Stimulated activated CD4-positive, alpha-beta T cell treated with anti-CD3 and anti-CD28 coated beads, Interleukin-4, amount 100 ng/mL, for 48 hours (primary cell): ENCODE measurements at regions not wholly inside any gene's neighbourhood (a gene's known extent, or its start where the extent isn't known, plus 50 kb on each side); places are given as distances from the start of the nearest gene placed in this dataset.

Source experiments
- DNase-seq, 2 donors: peaks; one replicate each; pipeline ENCODE4 v3.0.0-alpha.2; 2020; ENCODE audit warnings: low read depth in 2 of 2

DNA sequence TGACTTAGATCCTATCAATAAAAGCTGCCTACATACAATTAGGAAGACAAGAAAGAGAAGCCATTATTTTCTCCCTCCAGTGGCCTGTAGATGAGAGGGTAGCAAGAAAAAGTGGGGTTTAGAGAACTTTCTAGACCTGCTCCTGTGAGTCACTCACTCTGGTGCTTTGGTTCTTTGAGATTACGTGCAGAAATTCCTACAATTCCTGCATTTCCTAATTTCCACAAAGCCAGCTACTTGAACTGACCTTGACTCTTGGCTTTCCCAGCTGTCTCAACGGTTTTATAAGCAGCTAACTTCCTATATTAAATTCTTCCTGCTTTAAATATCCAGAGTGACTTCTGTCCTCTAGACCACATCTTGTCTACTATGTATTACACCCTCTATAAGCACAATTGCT, 899.5 kb upstream of the KLHL29 start:
- no peak for DNase-seq

- no peak for DNase-seq
Observed at GRCh38 chr2:22486343-22486742, 898.6 kb upstream of the KLHL29 start.

GRCh38 chr2:22487036-22487435, 897.9 kb upstream of the KLHL29 start:
- no peak for DNase-seq

DNA sequence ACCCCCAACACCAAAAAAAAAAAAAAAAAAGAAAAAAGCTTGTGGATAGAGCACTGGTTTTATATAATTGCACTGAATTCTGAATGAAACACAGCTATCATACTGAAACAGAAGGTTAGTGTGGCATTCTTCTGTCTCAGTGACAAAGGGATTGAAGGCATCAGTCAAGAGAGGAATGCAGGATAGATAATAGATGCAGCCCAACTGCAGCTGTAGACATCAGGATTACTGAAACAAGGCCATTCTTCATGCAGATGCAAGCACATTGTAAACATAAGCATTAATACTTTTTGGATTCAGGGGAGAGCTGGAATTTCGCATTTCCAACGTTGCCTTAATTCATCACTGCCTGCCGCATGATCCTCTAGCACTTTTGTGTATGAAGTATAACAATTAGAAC, 897.4 kb upstream of the KLHL29 start:
- DNase-seq = no peak

DNA sequence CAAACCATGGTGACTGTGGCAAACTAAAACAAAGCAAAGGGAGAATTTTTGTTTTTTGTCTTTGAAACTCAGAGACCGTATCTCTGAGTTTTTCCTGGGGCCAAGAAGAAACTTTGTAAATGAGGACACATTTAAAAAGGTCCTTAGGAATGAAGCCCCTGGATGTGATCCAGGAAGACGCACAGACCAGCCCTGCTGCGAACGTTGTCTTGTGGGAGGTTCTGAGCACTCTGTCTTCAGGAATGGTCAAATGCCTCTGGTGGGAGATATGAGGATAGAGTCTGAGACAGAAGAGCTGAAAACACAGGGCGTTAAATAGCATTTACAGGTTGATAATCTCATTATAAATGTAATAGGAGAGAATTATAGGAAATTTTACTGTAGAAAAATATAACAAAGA, 893.5 kb upstream of the KLHL29 start:
- no peak for DNase-seq

- DNase-seq = no peak
Observed at GRCh38 chr2:22494156-22494555, 890.8 kb upstream of the KLHL29 start.

DNA sequence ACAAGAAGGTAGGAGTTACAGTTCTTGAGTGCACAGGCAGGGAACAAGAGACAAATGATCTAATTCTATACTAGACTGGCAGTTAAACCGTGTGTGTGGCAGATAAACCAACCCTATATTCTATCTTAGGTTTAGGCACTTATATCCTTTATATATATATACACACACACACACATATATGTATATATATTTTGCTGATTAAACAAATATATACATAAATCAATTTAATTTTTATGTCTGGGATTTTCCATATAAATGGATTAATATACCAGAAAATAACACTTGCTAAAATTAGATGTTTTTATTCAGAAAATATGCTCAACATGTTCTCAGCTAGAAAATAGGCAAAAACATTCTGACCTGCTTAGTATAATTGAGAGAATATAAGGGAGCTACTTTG, 887.9 kb upstream of the KLHL29 start:
- no peak for DNase-seq

DNA sequence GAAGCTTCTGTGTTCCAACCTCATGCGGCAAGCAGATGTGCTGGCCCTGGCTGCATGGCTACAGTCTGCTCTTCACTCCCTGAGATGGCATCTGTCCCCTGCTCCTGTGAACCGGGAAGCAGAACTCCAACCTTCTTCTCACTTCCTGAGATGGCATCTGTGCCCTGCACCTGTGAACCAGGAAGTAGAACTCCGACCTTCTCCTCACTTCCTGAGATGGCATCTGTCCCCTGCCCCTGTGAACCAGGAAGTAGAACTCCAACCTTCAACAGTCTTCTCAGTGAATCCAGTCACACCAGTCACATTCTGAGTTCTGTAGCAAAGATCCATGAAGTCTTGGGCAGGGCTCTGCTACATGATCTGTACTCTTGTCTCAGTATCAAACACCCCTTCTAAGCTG, 887.2 kb upstream of the KLHL29 start:
- DNase-seq = no peak

- DNase-seq = no peak
Observed at GRCh38 chr2:22499082-22499839, 885.7 kb upstream of the KLHL29 start.

DNA sequence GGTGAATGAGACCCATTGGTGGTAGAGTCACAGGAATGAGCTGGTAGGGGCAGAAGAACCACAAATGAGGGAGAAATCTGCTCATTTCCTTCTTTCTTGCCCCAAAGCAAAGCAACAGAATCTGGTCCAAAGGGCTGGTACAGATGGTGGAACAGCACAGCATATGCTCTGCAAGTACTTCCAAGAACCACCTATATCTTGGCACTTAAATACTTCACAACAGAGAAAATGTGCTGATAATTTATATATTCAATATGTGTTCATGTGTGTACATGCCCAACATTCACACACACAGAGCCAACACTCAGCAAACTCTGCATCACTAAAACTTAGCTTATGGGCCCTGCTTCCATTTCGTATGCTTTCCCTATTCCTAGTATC, 884.4 kb upstream of the KLHL29 start:
- DNase-seq = no peak

DNA sequence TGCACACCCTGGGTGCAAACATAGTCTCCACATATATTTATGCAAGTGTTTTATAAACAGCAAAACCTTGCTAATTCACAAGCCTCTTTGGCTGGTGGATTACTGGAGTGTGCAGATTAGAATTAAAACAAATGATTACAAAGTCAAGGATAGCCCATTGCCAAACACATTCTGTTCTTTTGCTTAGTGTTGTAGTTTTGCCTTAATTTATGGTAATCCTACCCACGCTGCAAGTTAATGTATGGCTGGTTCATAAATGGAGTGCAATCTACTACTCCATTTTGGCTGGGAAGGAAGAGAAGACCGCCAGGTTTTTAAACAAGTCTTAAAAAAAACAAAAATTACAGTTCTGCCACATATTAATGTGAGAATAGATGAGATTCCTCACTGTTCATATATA, 883.1 kb upstream of the KLHL29 start:
- no peak for DNase-seq

GRCh38 chr2:22513563-22513962, 871.4 kb upstream of the KLHL29 start:
- no peak for DNase-seq

- DNase-seq = no peak
Observed at GRCh38 chr2:22517141-22517540, 867.8 kb upstream of the KLHL29 start.

GRCh38 chr2:22518641-22519040, 866.3 kb upstream of the KLHL29 start:
- DNase-seq = no peak

- DNase-seq = no peak
Observed at GRCh38 chr2:22520369-22521288, 864.4 kb upstream of the KLHL29 start.

DNA sequence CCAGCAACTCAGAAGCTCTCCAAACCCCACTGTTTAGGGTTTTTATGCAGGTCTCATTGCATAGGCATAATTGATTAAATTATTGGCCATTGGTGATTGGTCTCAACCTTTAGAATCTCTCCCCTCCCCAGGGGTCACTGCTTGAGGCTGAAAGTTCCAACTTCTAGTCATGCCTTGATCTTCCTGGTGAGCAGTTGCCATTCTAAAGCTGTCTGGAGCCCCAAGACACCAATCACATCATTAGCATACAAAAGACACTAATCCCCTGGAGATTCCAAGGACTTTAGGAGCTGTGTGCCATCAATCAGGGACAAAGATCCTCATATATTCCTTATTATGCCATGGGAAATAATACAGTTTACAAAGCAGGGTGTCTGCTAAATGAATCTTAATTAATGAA, 863.4 kb upstream of the KLHL29 start:
- no peak for DNase-seq

GRCh38 chr2:22525681-22526080, 859.3 kb upstream of the KLHL29 start:
- no peak for DNase-seq

DNA sequence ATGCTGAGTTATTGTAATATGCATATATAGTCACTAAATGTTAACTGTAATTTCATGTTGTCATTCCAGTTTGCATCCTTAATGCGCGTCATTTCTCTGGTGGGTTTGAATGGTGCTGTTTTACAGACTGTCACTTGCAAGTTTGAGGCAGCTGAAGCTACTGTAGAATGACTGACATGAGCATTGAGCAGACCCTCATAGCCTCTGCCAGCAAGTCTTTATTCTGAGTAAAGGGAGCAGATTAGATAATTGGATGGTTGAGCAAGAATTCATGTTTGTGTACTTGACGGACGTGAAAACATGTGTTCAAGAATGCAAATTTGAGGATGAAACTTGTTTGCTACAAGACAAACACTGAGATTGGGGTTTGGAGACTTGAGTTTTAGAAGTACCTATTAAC, 854.8 kb upstream of the KLHL29 start:
- no peak for DNase-seq

GRCh38 chr2:22536133-22536532, 848.8 kb upstream of the KLHL29 start:
- DNase-seq = no peak

DNA sequence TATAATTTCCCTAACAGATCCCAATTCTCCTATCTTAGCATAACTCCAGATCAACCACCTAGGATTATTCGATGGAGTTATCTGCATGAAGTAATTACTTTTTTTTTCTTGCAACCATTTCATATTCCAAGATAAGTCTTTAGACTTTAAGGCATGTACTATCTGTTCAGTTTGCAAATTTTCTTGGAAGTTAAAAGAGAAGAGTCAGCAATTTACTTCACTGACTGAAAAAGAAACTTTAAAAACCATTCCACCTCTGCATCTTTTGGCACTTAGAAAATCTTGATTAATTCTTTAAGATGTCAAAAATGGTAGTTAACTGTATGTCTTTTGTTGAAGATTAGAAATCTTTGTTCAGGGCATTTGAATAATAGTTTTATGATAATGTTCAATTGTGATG, 830.5 kb upstream of the KLHL29 start:
- no peak for DNase-seq

- no peak for DNase-seq
Observed at GRCh38 chr2:22557406-22557805, 827.6 kb upstream of the KLHL29 start.

DNA sequence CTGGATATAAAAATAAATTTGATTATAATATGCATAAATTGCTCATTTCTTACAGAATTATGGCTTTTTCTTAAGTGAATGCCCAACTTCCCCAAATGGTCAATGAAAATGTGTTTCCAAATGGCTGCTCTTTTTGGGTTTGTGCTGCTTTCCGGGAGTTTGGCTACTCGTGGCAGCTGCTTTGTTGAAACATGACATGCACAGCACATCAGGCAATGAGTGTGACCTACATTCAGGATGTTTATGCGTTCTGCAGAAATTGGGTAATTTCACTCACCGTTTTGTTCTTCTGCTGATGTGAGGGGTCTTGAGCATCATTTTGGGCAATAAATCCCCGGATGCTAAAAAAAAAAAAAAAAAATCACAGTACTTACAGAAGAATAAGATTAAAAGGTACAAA, 825.0 kb upstream of the KLHL29 start:
- no peak for DNase-seq

DNA sequence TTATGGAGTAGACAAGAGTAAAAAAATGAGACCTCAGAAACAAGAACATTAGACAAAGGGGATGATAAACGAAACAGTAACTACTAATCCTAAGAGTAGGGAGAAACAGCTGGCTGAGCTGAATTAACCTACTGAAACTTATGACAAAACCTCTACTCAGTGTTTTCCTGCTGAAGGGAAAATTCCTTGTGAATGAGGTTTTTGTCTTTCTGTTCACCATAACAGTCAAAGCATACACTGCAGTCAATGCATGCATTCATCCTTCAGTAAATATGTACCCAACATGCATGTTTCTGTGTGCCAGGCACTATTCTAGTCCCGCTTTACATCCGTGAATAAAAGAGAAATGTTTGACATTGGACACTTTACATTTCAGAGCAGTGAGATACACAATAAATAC, 805.6 kb upstream of the KLHL29 start:
- no peak for DNase-seq
